ENCODE measurements at regions not wholly inside any gene's neighbourhood (a gene's known extent, or its start where the extent isn't known, plus 50 kb on each side); places are given as distances from the start of the nearest gene placed in this dataset.

GRCh38 chr4:133014473-133015135, 134.5 kb upstream of the PCDH10 start:
- DNase-seq (ENCODE audit: low read depth in 2 of 2): no peak

- no peak for DNase-seq (ENCODE audit: low read depth in 2 of 2)
These were observed 103.8 kb upstream of the PCDH10 start for GRCh38 chr4:133045288-133045687.

- DNase-seq (ENCODE audit: low read depth in 2 of 2): no peak
These were observed 102.9 kb upstream of the PCDH10 start for GRCh38 chr4:133046156-133046555.

DNA sequence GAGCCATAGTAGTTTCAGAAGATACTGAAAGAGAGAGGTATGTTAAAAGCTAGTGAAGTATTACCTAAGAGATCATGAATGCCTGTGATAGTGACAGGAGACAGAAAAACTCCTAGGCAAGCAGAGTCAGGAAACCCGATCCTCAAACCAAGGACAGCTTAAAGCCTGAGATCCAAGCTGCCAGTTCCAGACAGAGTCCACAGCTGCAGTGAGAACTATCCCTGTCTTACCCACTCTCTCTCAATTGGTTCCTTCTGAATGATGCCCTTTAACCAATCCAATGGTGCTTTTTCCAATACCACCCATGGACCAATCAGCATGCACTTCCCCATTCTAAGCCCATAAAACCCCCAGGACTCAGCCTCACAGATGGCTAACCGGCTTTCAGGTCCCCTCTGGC, 90.4 kb upstream of the PCDH10 start:
- no peak for DNase-seq (ENCODE audit: low read depth in 2 of 2)

GRCh38 chr4:133059117-133059516, 90.0 kb upstream of the PCDH10 start:
- no peak for DNase-seq (ENCODE audit: low read depth in 2 of 2)

DNA sequence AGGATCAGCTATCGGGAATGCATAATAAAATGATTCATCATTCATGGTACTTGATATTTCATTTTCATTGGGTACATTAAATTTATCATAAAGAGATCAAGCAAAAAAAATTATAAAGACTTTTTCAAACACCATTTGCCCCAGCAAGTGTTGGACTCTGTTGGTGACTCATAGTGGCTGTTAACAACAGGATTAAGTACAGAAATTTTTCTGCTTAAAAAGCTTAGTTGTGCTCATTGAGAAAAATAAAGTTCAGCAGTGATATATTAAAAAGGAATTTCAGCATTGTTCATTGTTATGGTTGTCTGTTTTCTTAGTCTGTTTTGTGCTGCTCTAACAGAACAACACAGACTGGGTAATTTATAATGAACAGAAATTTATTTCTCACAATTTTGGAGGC, 86.2 kb upstream of the PCDH10 start:
- no peak for DNase-seq (ENCODE audit: low read depth in 2 of 2)

- DNase-seq (ENCODE audit: low read depth in 2 of 2): no peak
These were observed 81.0 kb upstream of the PCDH10 start for GRCh38 chr4:133068083-133068482.

DNA sequence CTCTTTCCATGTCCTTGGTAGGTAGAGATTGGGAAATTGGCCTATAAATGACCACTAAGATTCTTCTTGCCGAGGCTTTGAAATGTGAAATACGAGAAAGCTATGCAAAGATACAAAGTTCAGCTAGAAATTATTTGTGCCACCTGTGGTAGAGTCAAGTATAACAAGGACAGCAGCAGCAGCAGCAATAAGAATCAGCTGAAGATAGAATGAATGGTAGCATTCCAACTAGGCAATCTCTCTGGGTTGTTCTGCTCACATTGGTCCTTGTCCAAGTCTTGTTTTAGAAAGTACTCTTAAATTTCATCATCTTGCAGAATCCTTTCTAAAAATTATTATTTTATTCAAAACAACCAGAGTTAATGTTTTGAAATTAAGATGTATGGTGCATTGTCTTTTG, 67.8 kb upstream of the PCDH10 start:
- no peak for DNase-seq (ENCODE audit: low read depth in 2 of 2)

- no peak for DNase-seq (ENCODE audit: low read depth in 2 of 2)
These were observed 64.7 kb upstream of the PCDH10 start for GRCh38 chr4:133084421-133084820.

GRCh38 chr4:133095591-133095990, 53.5 kb upstream of the PCDH10 start:
- no peak for DNase-seq (ENCODE audit: low read depth in 2 of 2)

DNA sequence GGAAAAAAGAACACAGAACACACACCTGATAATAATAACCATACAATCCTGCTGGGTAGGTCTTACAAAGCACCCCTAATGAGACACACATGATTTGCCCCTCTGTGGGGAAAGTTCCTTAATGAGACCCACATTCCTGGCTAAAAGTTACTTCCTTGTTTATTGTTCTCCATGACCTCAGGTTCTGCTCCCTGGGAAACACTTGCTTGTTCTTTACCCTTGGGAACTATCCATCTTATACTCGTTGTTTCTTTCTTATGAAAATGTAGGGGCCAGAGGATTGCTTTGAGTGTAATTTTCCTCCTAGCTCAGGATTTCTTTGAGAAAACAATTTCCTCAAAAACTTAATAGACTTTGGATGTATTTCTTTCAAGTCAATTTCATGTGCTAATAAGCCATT, 52.1 kb upstream of the PCDH10 start:
- DNase-seq (ENCODE audit: low read depth in 2 of 2): peak in 1 of 2 donors; percentile 0

Data from lung microvascular endothelial cell (primary cell).